ENCODE measurements at regions not wholly inside any gene's neighbourhood (a gene's known extent, or its start where the extent isn't known, plus 50 kb on each side); places are given as distances from the start of the nearest gene placed in this dataset.

DNA sequence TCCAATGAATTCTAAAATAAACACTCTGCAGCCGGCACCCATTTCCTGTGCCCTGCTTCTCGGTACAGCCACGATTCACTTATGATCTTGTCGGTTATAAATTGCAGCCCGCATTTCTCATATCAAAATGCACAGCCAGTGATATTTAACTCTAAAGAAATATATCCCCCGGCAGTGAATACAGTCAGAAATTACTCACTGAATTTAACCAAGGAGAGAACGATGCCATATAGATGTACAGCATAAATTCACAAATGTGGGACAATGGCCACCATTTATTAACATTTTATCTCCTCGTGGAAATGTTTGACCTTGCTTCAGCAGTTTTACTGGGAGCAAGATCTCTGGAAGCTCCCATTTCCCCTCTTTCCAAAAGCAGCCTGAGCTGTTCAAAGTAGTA, 1517.8 kb downstream of the BRD1 start:
- DNase-seq (ENCODE audit: low read depth), result no peak
- TF ChIP-seq, protein P1, sequence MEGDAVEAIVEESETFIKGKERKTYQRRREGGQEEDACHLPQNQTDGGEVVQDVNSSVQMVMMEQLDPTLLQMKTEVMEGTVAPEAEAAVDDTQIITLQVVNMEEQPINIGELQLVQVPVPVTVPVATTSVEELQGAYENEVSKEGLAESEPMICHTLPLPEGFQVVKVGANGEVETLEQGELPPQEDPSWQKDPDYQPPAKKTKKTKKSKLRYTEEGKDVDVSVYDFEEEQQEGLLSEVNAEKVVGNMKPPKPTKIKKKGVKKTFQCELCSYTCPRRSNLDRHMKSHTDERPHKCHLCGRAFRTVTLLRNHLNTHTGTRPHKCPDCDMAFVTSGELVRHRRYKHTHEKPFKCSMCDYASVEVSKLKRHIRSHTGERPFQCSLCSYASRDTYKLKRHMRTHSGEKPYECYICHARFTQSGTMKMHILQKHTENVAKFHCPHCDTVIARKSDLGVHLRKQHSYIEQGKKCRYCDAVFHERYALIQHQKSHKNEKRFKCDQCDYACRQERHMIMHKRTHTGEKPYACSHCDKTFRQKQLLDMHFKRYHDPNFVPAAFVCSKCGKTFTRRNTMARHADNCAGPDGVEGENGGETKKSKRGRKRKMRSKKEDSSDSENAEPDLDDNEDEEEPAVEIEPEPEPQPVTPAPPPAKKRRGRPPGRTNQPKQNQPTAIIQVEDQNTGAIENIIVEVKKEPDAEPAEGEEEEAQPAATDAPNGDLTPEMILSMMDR (IDR thresholded peaks at IDR 0.05; ENCODE audit: control insufficient read depth, insufficient read depth, low read depth, low read length, missing control alignments), result no peak

DNA sequence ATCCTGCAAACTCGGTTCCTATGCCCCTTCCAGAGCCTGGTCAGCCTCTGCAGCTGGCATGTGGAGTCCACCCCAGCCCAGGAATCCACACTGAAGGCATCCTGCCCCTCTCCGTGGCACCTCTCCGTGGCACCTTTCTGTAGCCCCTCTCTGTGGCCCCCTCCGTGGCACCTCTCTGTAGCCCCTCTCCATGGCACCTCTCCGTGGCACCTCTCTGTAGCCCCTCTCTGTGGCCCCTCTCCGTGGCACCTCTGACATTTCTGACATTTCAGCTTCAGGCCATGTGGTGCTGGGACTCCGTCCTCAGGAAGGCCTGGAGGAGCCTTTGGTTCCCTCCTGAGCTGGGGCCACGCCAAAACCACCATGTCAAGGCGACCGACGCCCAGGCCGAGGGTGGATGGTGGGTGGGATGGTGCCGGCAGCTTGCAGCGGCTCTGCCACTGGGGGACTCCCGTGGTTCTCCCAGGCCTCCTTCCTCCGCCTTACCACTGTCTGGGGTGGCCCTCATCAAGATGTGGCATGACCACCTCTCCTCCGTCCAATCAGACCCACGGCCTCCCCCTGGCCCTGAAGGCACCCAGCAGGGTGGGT, 1518.5 kb downstream of the BRD1 start:
- H3K4me3 ChIP-seq (ENCODE audit: control insufficient read depth, low read depth, low read length), result no peak overlapping the region
- DNase-seq (ENCODE audit: low read depth), result no peak
- TF ChIP-seq, protein P1 (IDR thresholded peaks at IDR 0.05; ENCODE audit: control insufficient read depth, insufficient read depth, low read depth, low read length, missing control alignments), result no peak

More for the DNA sequence above, 1517.8 kb downstream of the BRD1 start:
- H3K4me3 ChIP-seq (ENCODE audit: control insufficient read depth, low read depth, low read length), result no peak overlapping the region

DNA sequence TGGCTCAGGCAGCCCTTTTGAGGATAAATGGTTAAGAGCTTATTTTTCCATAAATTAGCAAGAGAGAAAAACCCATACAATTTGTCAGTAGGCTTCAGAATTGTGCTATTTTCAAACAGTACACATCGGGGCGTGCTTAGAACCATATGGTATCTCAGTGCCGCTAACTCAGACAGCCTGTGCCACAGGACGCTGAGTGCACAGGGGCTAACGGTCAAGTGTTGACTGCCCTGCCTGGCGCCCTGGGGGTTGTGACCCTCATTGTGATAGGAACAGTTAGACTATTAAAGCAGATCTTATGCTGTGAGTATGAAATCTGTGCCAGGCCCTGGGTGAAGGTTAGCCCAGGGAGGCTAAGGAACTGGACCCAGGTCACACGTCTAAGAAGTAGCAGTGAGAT, 1519.7 kb downstream of the BRD1 start:
- no peak overlapping the region for H3K4me3 ChIP-seq (ENCODE audit: control insufficient read depth, low read depth, low read length)
- DNase-seq (ENCODE audit: low read depth), result no peak
- TF ChIP-seq, protein P1 (IDR thresholded peaks at IDR 0.05; ENCODE audit: control insufficient read depth, insufficient read depth, low read depth, low read length, missing control alignments), result no peak

DNA sequence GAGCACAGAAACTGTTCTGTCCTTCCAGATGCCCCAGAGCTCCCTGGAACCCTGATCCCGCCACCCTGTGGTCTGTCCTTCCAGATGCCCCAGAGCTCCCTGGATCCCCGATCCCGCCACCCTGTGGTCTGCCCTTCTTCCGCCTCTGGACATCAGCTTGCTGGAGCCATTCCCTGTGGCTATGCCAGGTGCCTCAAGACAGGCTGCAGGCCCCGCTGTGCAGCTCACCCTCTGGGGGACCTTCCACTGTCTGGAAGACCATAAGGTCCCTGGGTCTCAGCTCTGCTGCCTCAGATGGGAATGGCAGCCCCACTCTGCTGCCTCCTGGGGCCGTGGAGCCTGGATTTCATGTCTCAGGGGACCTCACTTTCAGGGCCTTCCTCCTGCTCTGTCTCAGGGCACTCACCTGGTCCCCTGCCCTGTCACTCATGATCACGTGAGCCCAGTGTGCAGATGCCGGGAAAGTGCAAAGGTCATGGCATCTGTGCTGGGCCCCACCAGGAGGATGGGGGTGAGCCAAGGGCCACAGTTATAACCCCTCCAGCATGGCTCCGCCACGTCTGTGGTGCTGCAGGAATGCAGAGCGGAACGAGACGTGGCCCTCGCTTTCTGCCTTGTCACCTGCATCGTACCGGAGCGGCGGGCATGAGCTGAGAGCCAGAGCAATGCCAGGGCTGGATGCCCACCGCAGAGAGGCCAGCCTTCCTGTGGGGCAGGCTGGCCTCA, 1520.7 kb downstream of the BRD1 start:
- TF ChIP-seq, protein P1 (IDR thresholded peaks at IDR 0.05; ENCODE audit: control insufficient read depth, insufficient read depth, low read depth, low read length, missing control alignments), result no peak
- no peak for DNase-seq (ENCODE audit: low read depth)
- no peak overlapping the region for H3K4me3 ChIP-seq (ENCODE audit: control insufficient read depth, low read depth, low read length)

DNA sequence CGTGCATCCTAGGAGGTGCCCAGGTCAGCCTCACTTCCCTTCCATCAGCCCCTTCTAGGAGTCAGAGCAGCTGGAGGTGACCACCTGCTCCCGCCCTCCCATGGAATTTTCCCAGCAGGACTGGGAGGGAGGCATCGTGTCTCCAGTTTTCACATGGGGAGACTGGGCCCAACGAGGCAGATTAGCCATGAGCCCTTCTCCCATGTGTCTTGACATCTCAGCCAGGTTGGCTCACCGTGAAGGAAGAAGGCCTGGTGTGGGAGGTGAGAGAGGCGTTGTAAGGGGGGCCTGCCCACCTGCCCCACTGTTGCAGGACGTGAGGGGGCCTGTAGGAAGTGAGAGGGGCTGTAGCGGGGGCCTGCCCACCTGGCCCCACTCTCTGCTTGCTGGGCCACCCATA, 1521.4 kb downstream of the BRD1 start:
- TF ChIP-seq, protein P1 (IDR thresholded peaks at IDR 0.05; ENCODE audit: control insufficient read depth, insufficient read depth, low read depth, low read length, missing control alignments), result no peak
- H3K4me3 ChIP-seq (ENCODE audit: control insufficient read depth, low read depth, low read length), result no peak overlapping the region
- DNase-seq (ENCODE audit: low read depth), result no peak

DNA sequence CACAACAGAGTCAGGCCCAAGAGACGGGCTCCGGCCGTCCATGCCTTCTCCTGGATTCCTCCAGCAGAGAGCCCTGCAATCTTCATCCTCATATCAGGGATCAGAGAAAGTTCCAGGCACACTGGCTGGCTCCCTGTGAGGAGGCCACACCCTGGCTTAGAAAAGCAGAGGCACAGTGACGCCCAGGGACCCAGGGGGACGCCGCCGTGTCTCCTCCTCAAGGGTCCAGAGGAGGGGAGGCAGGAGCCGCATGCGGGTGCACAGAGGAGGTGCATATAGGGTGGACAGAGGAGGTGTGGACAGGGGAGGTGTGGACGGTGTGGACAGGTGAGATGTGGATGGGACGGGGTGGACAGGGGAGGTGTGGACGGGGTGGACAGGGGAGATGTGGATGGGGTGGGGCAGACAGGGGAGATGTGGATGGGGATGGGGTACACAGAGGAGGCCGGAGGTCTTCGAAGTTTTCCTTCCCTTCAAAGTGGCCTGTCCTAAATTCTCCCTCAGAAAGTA, 1521.9 kb downstream of the BRD1 start:
- no peak overlapping the region for H3K4me3 ChIP-seq (ENCODE audit: control insufficient read depth, low read depth, low read length)
- no peak for DNase-seq (ENCODE audit: low read depth)
- TF ChIP-seq, protein P1 (IDR thresholded peaks at IDR 0.05; ENCODE audit: control insufficient read depth, insufficient read depth, low read depth, low read length, missing control alignments), result no peak

All from AG09309 (cell line).